ENCODE measurements at regions not wholly inside any gene's neighbourhood (a gene's known extent, or its start where the extent isn't known, plus 50 kb on each side); places are given as distances from the start of the nearest gene placed in this dataset.

DNA sequence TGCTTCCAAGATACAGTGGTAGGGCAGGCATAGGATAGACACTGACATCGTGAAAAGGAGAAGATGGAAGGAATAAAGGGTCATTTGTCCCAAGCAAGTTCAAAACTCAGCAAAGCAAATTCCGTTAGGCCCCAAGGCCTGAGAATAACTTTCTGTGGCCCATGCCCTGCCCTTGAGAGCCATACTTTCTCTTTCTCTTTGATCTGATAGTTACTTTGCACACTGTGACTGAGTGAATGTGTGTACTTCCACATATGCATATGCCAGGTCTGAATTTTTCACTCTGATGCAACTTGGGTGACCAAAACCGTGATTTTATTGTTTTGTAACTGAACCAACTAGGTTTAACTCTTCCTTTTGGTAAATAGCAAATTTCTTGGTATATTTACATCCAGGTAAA, 371.5 kb downstream of the RAB38 start:
- Histone ChIP-seq H2BK5ac (ENCODE audit: low read depth, low read length) (no peak overlapping the region), H2BK20ac (ENCODE audit: low read length) (no peak overlapping the region), H3K36me3 (ENCODE audit: control insufficient read depth in 2 of 4, insufficient read depth in 4 of 4, low read length in 3 of 4) (no peaks in the 10 kb centered on the region), H3K23me2 (ENCODE audit: low read depth, low read length) (no peaks in the 10 kb centered on the region), H4K20me1 (replicated peaks in 1 of 2; ENCODE audit: control insufficient read depth in 1 of 2, insufficient read depth in 2 of 2, low read length in 2 of 2) (no peaks in the 10 kb centered on the region), H3K79me2 (ENCODE audit: control insufficient read depth in 1 of 2, insufficient read depth in 2 of 2, low read length in 2 of 2) (no peaks in the 10 kb centered on the region), H4K8ac (ENCODE audit: extremely low read depth, insufficient read depth, low read length) (no peak overlapping the region), H2BK120ac (replicated peaks; ENCODE audit: low read depth, low read length) (no peak overlapping the region), H3K27ac (ENCODE audit: low read depth, low read length) (no peak overlapping the region), H3K9me3 (ENCODE audit: insufficient read depth in 2 of 2, low read depth in 1 of 2, low read length in 1 of 2) (no peaks in the 10 kb centered on the region), H3K4me3 (ENCODE audit: extremely low read depth in 1 of 4, insufficient read depth in 2 of 4, low read depth in 3 of 4, low read length in 4 of 4) (no peak overlapping the region), H2BK15ac (ENCODE audit: low read length) (no peak overlapping the region), H3K4ac (replicated peaks; ENCODE audit: insufficient read length, low read depth, low read length) (no peak overlapping the region), H4K5ac (ENCODE audit: insufficient read length, low read depth, low read length) (no peak overlapping the region), H3K14ac (ENCODE audit: insufficient read length) (no peak overlapping the region), H4K91ac (replicated peaks; ENCODE audit: insufficient read length, low read length) (no peak overlapping the region), H2BK12ac (ENCODE audit: low read depth, low read length) (no peak overlapping the region), H3K56ac (replicated peaks; ENCODE audit: insufficient read length, low read depth, low read length) (no peak overlapping the region), H3K79me1 (ENCODE audit: low read depth, low read length) (no peaks in the 10 kb centered on the region), H3K18ac (ENCODE audit: extremely low read depth, low read length) (no peak overlapping the region), H3K4me2 (ENCODE audit: insufficient read depth in 1 of 2, low read depth in 2 of 2, low read length in 2 of 2) (no peak overlapping the region), H2AFZ (ENCODE audit: low read length) (no peak overlapping the region), H3K4me1 (replicated peaks in 1 of 4; ENCODE audit: control insufficient read depth in 3 of 4, insufficient read depth in 4 of 4, low read length in 3 of 4) (no peaks in the 10 kb centered on the region), H2AK5ac (ENCODE audit: low read depth, low read length) (no peak overlapping the region), H3K9ac (replicated peaks in 1 of 4; ENCODE audit: extremely low read depth in 1 of 4, low read depth in 3 of 4, low read length in 3 of 4) (no peak overlapping the region), H3K27me3 (replicated peaks in 1 of 4; ENCODE audit: control insufficient read depth in 3 of 4, extremely low read depth in 1 of 4, insufficient read depth in 3 of 4, low read length in 3 of 4) (no peaks in the 10 kb centered on the region), H3K23ac (ENCODE audit: insufficient read length) (no peak overlapping the region)
- ChIA-PET CTCF (ENCODE audit: partially characterized antibody) (no interaction called here), POLR2A (ENCODE audit: partially characterized antibody) (no interaction called here)
- DNase-seq (ENCODE audit: low read depth in 1 of 2, low spot score in 2 of 2): no peak
- WGBS, 2 experiments (ENCODE audit: extremely low coverage in 1 of 2, insufficient coverage in 1 of 2, insufficient read length in 1 of 2, insufficient replicate concordance in 2 of 2, low coverage in 1 of 2, low lambda C conversion rate in 2 of 2, missing lambda C conversion rate in 1 of 2): 91% methylated on average over 3 of the region's 3 CpGs; no CpG with 5 or more reads in 1 of the 2 experiments
- no peak for FAIRE-seq
- TF ChIP-seq CBX5 (IDR thresholded peaks at IDR 0.05; ENCODE audit: low read depth, low read length) (no peak), PHF8 (conservative IDR thresholded peaks at IDR 0.05; ENCODE audit: low read depth, low read length) (no peak), YY1 (IDR thresholded peaks at IDR 0.05; ENCODE audit: low read depth, low read length) (no peak), SP2 (IDR thresholded peaks at IDR 0.05; ENCODE audit: low read length) (no peak), HDAC6 (IDR thresholded peaks at IDR 0.05; ENCODE audit: low read depth, low read length) (no peak), CREB1 (IDR thresholded peaks at IDR 0.05) (no peak), POU5F1 (IDR thresholded peaks at IDR 0.05; ENCODE audit: low read depth, low read length) (no peak), RNF2 (IDR thresholded peaks at IDR 0.05; ENCODE audit: borderline replicate concordance, low read depth, low read length, missing control alignments, poor library complexity, severe bottlenecking) (no peak), JUN (IDR thresholded peaks at IDR 0.05; ENCODE audit: low read depth, low read length) (no peak), SIX5 (IDR thresholded peaks at IDR 0.05; ENCODE audit: low read depth, low read length) (no peak), HDAC2 (IDR thresholded peaks at IDR 0.05; ENCODE audit: borderline replicate concordance in 1 of 2, low read depth in 2 of 2, low read length in 2 of 2) (no peak), NANOG (IDR thresholded peaks at IDR 0.05; ENCODE audit: insufficient read depth, low read depth, low read length, poor library complexity, severe bottlenecking) (no peak), TAF1 (IDR thresholded peaks at IDR 0.05; ENCODE audit: low read depth, low read length) (no peak)
- TF ChIP-seq, protein P1, sequence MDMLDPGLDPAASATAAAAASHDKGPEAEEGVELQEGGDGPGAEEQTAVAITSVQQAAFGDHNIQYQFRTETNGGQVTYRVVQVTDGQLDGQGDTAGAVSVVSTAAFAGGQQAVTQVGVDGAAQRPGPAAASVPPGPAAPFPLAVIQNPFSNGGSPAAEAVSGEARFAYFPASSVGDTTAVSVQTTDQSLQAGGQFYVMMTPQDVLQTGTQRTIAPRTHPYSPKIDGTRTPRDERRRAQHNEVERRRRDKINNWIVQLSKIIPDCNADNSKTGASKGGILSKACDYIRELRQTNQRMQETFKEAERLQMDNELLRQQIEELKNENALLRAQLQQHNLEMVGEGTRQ (IDR thresholded peaks at IDR 0.05; ENCODE audit: low read length): no peak
